ENCODE measurements at regions not wholly inside any gene's neighbourhood (a gene's known extent, or its start where the extent isn't known, plus 50 kb on each side); places are given as distances from the start of the nearest gene placed in this dataset.
"Not testable (repeated sequence)": the region's sequence is repeated elsewhere in the genome, so short reads cannot be mapped to it uniquely, and the experiment has no call there.

GRCh38 chr4:148735432-148736155 lies 293.4 kb upstream of the NR3C2 start:
- no peak for DNase-seq

GRCh38 chr4:148730766-148731165 lies 288.6 kb upstream of the NR3C2 start:
- peak; percentile 44 for DNase-seq

GRCh38 chr4:148730082-148730640 lies 287.9 kb upstream of the NR3C2 start:
- no peak for DNase-seq

GRCh38 chr4:148717988-148718387 lies 275.8 kb upstream of the NR3C2 start:
- no peak for DNase-seq

- no peak for DNase-seq
Measured at GRCh38 chr4:148716431-148717052, 274.3 kb upstream of the NR3C2 start.

GRCh38 chr4:148704291-148704690 lies 262.1 kb upstream of the NR3C2 start:
- DNase-seq, result peak; percentile 20

GRCh38 chr4:148694702-148695101 lies 252.5 kb upstream of the NR3C2 start:
- no peak for DNase-seq

- DNase-seq, result peak; percentile 4
Measured at GRCh38 chr4:148693913-148694649, 251.9 kb upstream of the NR3C2 start.

- no peak for DNase-seq
Measured at GRCh38 chr4:148692242-148692641, 250.0 kb upstream of the NR3C2 start.

GRCh38 chr4:148686449-148686848 lies 244.2 kb upstream of the NR3C2 start:
- no peak for DNase-seq

GRCh38 chr4:148684638-148685037 lies 242.4 kb upstream of the NR3C2 start:
- DNase-seq, result no peak

- no peak for DNase-seq
Measured at GRCh38 chr4:148680884-148681283, 238.7 kb upstream of the NR3C2 start.

- DNase-seq, result no peak
Measured at GRCh38 chr4:148676344-148676743, 234.1 kb upstream of the NR3C2 start.

- DNase-seq, result no peak
Measured at GRCh38 chr4:148674876-148675275, 232.7 kb upstream of the NR3C2 start.

GRCh38 chr4:148664636-148665035 lies 222.4 kb upstream of the NR3C2 start:
- no peak for DNase-seq

- no peak for DNase-seq
Measured at GRCh38 chr4:148654131-148654530, 211.9 kb upstream of the NR3C2 start.

GRCh38 chr4:148653681-148654080 lies 211.5 kb upstream of the NR3C2 start:
- DNase-seq, result no peak

- peak; percentile 83 for DNase-seq
Measured at GRCh38 chr4:148651991-148652390, 209.8 kb upstream of the NR3C2 start.

GRCh38 chr4:148649652-148650331 lies 207.6 kb upstream of the NR3C2 start:
- peak; percentile 59 for DNase-seq

- DNase-seq, result no peak
Measured at GRCh38 chr4:148643851-148644250, 201.6 kb upstream of the NR3C2 start.

- no peak for DNase-seq
Measured at GRCh38 chr4:148642907-148643306, 200.7 kb upstream of the NR3C2 start.

- not testable (repeated sequence) for DNase-seq
Measured at GRCh38 chr4:148638079-148638478, 195.9 kb upstream of the NR3C2 start.

GRCh38 chr4:148637453-148637852 lies 195.2 kb upstream of the NR3C2 start:
- not testable (repeated sequence) for DNase-seq

Measured in NCI-H82 (cell line).